ENCODE measurements at regions not wholly inside any gene's neighbourhood (a gene's known extent, or its start where the extent isn't known, plus 50 kb on each side); places are given as distances from the start of the nearest gene placed in this dataset.

GRCh38 chr9:1890201-1890600 is 124.9 kb upstream of the SMARCA2 start:
- no peak for TF ChIP-seq EZH2 (IDR thresholded peaks at IDR 0.05; ENCODE audit: borderline replicate concordance, low read depth, low read length, severe bottlenecking)
- TF ChIP-seq CTCF (IDR thresholded peaks at IDR 0.05; ENCODE audit: extremely low read depth in 1 of 2, insufficient read depth in 1 of 2, low read depth in 1 of 2, low read length in 2 of 2) = no peak
- no peak for TF ChIP-seq JUN (IDR thresholded peaks at IDR 0.05; ENCODE audit: borderline replicate concordance, insufficient read depth, insufficient read length, low read depth)
- TF ChIP-seq POLR2AphosphoS5 (IDR thresholded peaks at IDR 0.05; ENCODE audit: insufficient read depth, low read depth, low read length) = no peak
- no peak for TF ChIP-seq MYC (IDR thresholded peaks at IDR 0.05; ENCODE audit: low read depth, low read length)
- TF ChIP-seq MAX (IDR thresholded peaks at IDR 0.05; ENCODE audit: insufficient read depth, insufficient read length) = no peak
- TF ChIP-seq POLR2A (IDR thresholded peaks at IDR 0.05; ENCODE audit: low read depth, low read length) = no peak

All from endothelial cell of umbilical vein (primary cell).